AG09319 (cell line): ENCODE measurements at regions not wholly inside any gene's neighbourhood (a gene's known extent, or its start where the extent isn't known, plus 50 kb on each side); places are given as distances from the start of the nearest gene placed in this dataset.

Source experiments
- DNase-seq: peaks from one replicate; pipeline ENCODE4 v3.0.0-alpha.2; 2010; ENCODE audit warnings: low read depth; ENCODE audit errors: extremely low read depth
- TF ChIP-seq, protein P1 (sequence below): IDR thresholded peaks from 2 replicates; pipeline ENCODE4 v1.5.1; 2011; ENCODE audit warnings: low read depth, mild to moderate bottlenecking, inconsistent platforms, low read length, moderate library complexity

DNA sequence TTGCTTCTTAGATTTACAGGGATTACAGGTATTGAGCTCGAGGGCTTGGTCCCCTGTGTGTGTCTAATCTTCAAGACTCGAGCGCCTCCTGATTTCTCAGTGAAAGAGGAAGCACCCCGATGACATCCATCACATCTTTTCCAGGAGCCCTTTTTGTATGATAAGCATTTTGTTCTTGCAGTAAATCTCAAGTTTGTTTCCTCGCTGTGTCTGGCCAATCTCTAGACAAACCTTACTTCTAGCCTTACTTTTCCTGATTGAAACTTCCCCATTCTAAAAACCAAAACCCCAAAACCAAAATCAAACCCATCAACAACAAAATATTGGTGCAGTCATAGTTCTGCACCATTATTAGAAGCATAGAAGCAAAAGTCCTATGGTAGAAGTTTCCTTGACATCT lies 286.0 kb downstream of the NFKBIZ start:
- no peak for DNase-seq
- TF ChIP-seq, protein P1, sequence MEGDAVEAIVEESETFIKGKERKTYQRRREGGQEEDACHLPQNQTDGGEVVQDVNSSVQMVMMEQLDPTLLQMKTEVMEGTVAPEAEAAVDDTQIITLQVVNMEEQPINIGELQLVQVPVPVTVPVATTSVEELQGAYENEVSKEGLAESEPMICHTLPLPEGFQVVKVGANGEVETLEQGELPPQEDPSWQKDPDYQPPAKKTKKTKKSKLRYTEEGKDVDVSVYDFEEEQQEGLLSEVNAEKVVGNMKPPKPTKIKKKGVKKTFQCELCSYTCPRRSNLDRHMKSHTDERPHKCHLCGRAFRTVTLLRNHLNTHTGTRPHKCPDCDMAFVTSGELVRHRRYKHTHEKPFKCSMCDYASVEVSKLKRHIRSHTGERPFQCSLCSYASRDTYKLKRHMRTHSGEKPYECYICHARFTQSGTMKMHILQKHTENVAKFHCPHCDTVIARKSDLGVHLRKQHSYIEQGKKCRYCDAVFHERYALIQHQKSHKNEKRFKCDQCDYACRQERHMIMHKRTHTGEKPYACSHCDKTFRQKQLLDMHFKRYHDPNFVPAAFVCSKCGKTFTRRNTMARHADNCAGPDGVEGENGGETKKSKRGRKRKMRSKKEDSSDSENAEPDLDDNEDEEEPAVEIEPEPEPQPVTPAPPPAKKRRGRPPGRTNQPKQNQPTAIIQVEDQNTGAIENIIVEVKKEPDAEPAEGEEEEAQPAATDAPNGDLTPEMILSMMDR = no peak

DNA sequence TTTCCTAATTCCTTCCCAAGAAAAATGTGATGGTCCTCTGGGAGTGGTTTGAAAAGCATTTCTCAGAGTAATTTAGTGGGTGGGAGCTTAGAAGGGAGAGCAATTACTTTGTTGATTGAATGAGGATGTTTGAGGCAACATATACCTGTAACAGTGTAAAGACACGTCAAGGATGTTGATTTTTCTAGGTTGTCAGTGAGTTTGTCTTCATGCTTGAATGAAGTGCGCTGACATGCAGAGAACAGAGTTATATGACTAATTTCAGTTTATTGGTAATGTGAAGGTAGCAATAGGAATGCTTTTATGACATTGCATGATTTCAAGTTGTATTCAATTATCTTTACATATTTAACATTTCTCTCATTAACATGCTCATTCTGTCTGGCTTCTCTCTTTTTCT lies 286.9 kb downstream of the NFKBIZ start:
- no peak for DNase-seq
- TF ChIP-seq, protein P1 = no peak

DNA sequence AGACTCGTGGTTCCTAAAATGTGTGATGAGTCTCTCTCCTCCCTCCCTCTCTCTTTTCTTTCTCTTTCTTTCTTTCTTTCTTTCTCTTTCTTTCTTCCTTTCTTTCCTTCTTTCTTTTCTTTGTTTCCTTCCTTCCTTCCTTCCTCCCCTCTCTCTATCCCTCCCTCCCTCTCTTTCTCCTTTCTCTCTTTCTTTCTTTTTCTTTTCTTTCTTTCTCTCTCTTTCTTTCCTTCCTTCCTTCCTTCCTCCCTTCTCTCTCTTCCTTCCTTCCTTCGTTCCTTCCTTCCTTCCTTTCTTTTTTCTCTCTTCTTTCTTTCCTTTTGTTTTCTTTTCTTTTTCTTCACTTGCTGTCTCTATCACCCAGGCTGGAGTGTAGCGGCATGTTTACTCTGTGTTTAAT lies 290.8 kb downstream of the NFKBIZ start:
- TF ChIP-seq, protein P1 = no peak
- DNase-seq = no peak

DNA sequence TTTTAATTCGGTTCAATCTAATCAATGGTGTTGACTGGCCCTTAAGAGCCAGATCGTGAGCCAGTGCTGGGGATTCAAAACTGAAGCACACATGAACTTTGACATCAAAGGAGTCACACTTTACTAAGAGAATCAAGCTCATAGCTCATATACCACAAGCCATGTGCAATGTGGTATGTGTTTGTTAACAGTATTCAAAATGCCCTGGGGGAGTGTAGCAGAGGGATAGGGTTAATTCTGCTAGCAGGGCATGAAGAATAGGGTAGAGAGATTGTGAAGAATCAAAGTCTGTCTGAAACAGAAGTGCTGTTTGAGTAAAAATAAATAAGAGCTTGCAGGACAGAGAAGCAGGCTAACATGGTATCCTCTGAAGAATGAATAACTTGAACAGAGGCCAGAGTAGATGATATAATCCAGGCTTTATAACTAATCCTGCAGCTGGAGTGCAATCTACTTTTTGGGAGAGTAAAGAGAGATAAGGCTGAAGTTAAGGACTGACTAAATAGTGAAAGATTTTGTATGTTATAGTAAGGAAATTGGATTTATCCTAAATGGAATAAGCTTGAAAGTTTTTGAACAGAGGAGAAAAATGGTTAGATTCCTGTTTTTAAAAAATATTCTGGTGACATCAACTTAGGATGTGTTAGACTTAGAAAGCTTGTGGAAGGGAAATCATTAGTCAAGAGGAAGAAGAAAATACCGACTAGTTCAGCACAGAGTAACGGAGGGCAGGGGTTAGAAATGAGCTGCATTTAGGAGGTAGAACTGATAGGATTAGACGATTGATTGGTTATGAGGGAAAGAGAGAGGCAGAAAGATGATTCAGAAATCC lies 292.0 kb downstream of the NFKBIZ start:
- DNase-seq = no peak
- TF ChIP-seq, protein P1 = no peak

DNA sequence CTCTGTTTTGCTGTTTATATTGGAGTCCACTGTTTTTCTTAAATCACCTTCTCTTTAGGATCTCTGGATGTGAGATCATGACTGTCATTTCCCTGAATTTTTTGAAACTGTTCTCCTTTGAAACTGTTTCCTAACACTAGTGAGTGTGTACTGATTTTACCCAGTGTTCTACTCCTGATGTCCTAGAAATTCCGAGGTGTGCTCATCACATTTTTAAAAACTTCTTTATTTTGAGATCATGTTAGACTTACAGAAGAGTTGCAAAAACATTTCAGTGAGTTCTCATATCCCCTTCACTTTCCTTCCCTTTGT lies 292.6 kb downstream of the NFKBIZ start:
- TF ChIP-seq, protein P1 = no peak
- no peak for DNase-seq

DNA sequence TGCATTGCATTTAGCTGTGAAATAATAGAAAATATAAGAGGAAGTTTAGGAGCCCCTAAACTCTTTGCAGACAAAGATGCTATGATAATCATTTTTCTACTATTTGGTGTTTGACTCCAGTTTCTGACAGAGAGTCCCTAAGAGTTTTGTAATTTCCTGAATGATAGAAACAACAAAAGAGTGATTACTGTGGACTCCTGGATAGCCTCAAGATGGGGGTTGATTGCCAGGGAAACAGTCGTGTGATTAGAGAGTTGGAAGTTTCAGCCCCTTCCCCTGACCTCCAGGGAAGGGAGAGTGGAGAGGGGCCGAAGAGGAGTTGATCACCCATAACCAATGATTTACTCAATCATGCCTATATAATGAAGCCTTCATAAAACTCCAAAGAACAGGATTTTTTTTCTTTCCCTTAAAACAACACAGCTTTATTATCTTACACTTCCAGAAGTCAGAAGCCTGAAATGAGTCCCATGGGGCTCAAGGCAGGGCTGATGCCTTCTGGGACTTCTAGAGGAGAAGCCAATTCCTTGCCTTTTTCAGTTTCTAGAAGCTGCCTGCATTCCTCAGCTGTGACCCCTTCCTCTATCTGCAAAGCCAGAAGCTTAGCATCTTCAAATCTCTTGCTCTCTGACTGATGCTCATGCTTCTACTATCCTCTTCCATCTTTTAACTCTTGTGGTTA lies 292.3 kb upstream of the ZPLD1 start:
- TF ChIP-seq, protein P1 = no peak
- DNase-seq = no peak

DNA sequence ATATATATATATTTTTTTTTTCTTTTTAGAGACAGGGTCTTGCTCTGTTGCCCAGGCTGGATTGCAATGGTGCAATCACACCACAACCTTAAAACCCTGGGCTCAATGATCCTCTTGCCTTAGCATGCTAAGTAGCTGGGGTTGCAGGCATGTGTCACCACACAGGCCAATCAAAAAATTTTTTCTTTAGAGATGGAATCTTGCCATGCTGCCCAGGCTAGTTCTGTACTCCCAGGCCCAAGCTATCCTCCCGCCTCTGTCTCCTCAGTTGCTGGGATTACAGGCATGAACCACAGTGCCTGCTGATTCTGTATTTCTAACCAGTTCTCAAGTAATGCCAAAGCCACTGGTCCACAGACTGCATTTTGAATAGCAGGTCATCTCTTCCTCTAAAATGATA lies 291.3 kb upstream of the ZPLD1 start:
- TF ChIP-seq, protein P1 = no peak
- DNase-seq = no peak
